NCI-H526 treated with DMSO at 0.1 percent for 48 hours (cell line): ENCODE measurements at regions not wholly inside any gene's neighbourhood (a gene's known extent, or its start where the extent isn't known, plus 50 kb on each side); places are given as distances from the start of the nearest gene placed in this dataset.

Source experiments
- DNase-seq: peaks from one replicate; lab custom pipeline; 2025; lab: John Stamatoyannopoulos, UW

DNA sequence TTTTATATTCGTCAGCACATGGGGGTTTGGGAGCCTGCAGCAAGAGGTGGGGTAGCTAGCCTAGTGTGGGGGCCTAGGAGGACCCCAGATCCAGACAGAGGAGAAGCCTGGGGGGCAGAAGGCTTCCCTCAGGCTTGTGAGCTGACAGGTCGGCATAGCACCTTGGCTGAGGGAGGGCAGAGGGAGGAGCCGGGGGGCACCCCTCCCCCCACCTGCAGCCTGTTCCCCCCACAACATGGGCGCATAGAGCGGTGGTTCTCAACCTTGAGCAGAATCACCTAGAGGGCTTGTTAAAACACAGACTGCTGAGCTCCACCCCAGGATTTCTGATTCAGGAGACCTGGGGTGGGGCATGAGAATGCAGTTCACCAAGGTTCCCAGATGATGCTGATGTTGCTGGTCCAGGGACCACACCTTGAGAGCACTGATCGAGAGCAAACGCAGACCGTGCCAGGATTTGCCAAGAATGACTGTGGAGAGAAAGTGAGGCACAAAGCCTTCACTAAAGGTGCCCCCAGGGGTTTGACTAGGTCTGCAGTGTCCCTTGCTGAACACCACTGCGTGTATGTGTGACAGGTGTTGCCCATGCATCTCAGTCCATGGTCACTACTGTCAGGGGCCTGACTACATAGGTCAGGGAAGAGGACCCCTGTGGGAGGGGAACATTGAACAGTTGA, 163.3 kb downstream of the MACROH2A1 start:
- DNase-seq, result no peak

DNA sequence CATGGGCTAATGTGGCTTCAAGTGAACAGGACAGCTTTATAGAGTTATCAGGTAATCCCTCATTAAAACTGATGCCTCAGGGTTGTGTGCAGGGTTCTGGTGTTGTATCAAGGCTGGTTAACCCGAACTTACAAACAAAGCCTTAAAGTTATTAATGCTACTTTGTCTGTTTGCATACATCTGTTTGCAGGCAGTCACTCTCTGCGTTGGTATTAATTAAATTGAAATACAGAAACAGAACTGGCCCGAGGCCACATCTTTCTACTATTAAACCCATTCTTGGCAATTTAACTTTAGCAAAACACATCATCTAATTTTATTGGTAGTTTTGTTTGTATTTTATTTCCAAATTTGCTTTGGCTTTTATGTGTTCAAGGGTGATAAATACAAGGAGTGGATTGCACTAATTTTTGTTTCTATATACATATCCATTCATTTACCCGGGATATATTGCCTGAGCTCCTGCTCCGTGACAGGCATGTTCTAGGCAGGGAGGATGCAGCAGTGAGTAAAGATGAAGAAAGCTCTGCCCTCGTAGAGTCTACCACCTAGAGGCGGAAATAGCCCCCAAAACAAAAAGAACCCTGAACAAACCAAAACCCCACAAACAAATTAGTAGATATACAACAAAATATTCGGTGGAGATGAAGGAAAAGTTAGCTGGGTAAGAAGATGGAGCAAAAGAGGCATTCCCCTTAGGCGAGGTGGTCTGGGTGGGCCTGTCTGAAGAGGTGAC, 164.2 kb downstream of the MACROH2A1 start:
- DNase-seq, result no peak

DNA sequence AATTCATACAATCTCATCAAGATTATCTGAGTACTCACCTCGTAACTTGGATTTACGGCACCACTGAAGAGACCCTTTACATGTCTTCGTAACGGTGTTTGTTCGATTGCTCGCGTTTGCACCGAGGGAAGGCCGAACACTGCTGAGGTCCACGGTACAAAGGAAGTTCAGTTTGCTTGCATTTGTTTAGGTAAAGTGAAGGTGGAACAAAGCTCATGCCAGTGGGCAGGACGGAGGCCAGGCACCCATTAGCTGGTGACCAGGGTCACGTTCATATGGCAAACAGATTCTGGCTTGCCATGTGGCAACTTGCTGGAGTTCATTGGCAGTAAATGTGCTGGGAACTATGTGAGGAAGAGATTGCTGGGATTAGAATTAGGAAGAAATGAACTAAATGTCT, 164.8 kb downstream of the MACROH2A1 start:
- no peak for DNase-seq

DNA sequence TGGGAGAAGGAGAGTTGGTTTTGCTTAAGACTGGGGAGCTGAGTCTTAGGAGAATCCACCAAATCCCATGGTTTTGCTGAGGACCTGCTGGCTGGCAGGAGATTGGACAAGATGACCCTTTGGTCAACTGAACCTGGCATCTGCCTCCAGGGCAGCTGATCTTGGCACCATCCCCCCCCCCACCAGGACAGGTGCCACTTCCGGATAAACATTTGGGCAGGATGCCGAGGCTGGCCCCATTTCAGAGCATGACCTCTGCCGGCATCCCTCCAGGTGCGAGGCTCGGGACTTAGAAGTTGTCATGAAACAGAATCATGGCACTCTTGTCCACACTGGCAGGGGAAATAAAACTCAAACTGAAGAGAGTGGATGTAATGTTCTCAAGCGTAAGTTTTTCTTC, 165.6 kb downstream of the MACROH2A1 start:
- DNase-seq, result no peak

DNA sequence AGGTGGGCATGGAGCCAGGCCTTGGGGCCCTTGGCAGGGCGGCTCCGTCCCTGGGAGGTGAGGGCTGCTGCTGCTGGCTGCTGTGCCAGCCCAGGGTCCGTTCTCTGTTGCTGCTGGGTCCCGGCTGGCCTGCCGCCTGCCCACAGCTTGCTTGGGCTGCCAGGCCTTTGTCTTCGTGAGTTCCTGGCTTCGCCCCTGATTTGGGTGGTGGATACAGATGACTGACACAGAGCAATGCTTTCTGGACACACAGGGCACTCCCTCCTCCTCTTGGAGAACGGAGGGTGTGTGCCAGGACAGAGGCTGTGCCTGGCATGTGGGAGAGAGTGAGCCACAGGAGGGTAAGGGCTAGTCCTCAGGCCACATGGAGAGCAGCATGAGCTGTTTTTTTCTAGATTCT, 166.1 kb downstream of the MACROH2A1 start:
- no peak for DNase-seq

DNA sequence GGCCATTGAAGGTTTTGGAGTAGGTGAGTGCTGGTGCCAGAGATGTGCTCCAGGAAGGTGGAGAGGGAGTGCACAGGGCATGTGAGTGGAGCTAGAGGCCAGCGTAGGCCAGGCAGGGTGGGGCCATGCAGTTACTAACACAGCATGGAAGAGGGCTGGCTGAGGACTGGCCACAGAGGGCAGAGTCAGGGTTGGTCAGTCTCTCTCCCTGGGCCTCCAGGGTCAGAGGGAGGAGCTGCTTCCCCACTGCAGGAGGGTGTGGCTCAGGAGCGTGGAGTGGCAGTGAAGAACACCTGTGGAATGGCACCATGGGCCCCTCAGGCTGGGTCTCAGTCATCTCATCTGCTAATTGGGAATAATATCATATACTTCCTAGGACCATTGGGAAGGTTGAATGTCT, 167.7 kb downstream of the MACROH2A1 start:
- no peak for DNase-seq

DNA sequence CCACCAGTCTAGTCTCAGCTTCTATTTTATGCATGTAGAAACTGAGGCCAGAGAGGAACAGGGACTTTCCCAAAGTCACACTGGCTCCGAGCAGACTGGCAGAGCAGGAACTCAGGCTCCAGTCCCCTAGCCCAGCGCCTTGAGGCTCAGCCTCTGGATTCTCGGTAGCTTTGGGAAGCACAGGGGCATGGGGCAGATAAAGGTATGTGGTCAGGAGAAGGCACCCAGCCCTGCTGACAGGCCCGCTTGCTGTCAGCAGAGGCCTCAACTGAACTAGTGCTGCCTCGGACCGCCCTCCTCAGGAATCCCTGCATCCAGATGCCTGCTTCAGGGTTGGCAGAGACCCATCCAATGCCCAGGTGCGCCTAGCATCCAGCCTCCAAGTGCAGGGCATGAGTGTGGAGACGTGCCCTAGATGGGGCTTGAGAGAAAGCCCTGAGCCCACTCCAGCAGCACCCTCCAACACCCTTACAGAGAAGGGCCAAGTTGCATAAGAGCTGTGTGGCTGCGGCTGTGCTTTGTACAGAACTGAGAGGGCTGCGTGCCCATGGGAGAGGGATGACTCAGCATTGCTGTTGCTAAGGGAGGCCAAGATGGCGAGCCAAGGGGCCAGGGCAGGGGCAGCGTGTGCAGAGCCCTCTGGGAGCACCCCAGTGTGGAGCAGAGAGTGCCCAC, 168.6 kb downstream of the MACROH2A1 start:
- DNase-seq, result no peak

DNA sequence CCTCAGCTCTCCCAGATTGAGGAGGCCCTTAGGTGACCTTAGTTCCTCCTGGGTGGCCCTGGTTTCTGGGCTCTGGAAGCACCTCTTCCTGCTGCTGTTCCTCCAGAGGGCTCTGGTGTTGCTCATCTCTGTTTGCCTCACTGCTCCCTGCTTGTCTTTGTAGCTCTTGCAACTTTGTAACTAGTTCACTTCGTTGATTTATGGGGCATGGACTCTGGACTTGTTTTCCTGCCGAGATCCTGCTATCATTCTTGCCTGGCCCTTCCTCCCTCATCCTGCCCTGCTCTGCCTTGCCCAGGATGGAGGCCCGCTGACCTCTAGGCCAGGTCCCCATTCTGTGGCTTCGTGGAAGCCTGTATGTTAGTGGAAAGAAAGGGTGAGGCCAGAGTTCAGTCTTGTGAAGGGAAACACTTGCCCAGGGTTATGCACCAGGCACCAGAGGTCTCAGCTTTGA, 169.3 kb downstream of the MACROH2A1 start:
- DNase-seq, result no peak

DNA sequence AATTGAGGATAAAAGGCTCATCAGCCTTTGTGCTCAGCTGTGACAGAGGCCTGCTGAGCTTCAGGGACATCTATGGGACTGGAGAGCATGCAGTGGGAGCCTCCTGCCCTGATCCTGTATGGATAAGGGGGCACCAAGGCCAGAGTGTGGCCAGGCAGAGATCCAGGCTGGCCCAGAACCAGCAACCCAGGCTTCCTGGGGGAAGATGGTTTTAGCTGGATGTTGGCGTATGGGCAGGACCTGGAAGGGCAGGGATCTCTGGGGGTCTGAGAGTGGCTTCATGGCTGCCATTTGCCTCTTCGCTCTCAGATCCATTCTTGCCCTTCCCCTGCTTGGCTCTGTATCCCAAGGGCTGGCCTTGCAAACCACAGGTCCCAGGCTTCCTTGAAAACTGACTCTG, 169.9 kb downstream of the MACROH2A1 start:
- no peak for DNase-seq

DNA sequence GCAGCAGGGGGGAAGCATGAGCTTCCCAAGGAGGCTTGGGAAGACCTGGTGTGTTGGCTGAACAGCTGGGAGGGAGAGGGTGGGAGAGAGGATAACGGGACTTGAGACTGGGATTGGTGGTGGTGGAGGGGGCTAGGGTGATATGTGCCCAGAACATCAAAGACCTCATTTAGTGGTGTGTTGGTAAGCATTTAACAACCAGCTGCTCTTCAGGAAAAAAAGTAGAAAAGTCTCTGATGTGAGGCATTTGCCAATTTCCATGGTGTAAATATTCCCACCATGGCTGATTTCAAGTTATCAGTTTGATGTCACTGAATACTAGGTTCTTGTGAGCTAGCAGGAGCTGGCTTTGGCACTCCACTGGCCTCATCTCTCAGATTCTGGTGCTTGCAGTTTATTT, 170.8 kb downstream of the MACROH2A1 start:
- DNase-seq, result no peak

DNA sequence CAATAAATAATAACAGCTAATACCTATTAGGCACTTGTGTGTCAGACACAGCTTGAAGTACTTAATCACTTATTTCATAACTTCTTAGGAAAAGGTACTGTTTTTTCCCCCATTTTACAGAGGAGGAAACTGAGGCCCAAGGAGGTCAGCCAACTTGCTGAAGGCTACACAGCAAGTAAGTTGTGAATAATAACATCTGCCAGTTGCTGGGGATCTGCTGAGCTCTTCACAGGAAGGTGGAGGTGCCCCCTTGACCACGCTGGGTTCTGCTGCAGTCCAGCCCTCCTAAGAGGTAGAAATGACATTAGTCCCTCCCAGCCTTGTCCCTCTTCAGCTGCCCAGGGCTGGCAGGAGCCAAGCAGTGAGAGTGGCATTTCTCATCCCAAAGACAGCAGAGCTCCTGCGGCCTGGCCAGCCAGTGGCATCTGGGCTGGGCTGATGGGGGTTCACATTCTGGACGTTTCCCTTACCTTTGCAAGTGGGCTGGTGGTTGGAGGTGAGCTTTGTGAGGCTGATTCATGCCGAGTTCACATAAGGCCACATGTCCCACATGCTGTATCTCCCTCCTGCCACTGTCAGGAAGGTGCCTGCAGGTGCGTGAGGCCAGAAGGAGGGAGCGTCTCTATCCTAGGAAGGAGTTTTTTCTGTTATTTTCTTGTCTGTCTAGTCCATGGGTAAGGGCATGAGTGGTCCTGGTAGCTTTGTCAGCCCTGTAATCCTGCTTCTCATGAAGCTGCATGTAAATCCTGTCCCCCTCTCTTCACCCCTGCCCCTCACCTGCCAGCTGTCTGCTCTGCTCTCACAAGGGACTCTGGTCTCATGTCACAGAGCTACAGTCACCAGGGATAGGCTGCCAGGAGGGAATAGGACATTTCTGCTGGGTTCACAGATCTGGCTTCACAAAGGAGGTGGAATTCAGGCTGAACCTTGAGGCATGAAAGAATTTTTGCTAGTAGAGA, 171.7 kb downstream of the MACROH2A1 start:
- no peak for DNase-seq

DNA sequence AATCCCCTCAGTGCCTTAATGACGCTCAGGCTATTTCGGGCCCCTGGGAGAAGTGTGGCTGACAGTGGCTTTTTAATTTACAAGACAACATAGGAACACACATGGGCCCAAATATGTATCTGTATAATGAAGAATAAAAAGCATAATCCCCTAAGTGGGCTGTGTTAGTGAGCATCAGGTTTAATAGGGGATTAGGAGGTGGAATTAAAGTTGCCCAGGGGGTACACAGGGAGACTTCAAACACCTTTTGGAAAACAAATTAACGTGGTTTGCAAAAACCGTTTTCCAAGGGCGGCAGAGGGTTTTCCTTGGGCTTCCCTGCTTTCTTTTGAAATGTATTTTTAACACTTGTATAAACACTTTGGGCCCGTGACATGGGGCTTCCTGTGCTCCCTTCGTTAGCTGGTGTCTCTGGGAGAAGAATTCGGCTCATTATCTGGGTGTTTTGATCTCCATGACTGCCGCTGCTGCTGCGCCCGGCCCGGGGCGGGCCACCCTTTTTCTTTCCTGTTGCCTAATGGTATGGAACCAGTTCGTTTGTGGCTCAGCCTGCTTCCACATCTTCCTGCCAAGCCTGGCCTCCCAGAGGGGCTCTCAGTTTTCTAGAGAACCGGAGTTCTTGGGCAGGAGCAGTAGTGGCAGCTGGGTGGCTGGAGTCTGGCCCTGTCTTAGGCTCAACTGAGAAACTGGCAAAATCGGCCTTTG, 173.0 kb downstream of the MACROH2A1 start:
- DNase-seq, result no peak

DNA sequence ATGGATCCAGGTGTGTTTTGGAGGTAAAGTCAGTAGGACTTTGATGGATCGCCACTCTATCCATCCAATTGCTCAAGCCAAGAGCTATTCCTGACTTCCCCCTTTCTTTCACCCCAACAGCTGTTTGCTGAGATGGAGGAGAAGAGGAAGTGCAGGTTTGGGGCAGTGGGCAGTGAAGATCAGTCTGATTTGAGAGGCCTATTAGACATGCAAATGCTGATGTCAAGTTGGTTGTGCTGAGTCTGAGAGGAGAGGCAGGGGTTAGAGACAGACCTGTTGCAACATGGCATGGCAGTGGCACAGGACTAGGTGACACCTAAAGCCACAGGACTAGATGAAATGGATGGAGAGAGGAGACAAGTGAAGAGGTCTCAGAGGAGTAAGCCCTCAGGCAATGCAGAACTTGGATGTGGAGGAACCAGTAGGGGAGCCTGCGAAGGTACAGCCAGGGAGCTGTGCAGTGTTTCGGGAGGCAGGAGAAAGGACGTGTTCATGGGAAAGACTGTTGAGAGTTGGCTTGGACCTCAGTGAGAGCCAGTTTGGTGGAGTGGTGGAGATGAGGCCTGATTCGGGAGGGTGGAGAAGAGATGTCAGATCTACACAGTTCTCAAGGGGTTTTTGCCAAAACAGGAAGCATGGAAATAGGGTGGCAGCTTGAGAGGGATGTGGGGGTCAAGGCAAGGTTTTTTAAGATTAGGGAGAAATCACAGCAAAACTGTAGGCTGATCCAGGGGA, 175.0 kb downstream of the MACROH2A1 start:
- no peak for DNase-seq

DNA sequence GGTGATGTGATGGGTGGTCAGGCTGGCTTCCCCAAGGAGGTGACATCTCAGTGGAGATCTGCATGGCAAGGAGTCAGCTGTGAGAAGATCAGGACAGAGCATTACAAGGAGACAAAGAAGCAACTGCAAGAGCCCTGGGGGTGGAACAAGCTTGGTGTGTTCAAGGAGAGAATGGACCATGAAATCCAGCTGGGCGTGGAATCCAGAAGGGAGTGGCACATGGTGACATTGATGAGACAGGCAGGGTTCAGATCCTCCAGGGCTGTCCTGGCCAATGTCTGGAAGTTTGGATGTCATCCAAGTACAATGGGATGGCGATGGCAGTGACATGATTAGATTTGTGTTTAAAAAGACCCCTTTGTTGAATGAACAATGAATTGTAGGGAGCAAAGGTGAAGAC, 175.6 kb downstream of the MACROH2A1 start:
- no peak for DNase-seq

DNA sequence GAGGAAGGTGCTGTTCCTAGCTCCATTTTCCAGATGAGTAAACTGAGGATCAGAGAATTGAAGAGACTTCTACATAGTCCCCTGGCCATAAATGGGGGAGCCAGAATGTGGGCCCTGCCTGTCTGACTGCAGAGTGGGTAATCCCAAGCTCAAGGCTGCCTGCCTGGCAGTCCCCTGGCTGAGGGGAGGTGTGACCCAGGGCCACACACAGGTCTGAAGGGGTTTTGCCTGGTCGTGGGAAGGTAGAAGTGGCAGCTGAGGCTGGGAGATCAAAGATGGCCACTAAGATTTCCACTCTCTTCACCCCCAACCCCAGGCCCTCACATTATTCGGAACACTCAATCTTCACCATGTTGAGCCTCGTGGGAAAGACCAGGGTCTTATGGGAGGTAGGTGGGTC, 176.3 kb downstream of the MACROH2A1 start:
- no peak for DNase-seq

DNA sequence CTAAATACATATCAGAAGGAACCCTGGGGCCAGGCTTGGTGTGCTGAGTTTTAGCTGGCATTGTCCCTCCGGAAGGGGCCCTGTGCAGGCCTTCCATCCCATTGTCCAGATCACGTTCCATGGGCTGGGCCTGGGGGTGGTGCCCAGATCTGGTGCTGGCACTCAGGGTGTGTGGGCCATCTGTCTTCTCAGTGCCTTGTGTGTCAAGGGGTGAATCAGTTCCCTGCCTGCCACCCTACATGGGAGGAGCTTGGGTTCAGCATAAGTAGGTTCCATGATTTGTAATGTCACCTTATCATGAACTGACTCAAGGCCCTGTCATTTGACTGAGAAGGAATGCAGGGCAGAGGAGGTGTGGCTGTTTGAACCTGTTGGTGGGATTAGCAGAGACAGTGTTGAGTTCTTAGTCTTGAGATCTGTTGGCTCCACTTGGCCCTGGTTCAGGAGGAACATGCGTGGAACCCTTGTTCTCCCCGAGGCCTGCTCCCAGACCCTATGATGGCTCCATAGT, 176.8 kb downstream of the MACROH2A1 start:
- DNase-seq, result no peak

DNA sequence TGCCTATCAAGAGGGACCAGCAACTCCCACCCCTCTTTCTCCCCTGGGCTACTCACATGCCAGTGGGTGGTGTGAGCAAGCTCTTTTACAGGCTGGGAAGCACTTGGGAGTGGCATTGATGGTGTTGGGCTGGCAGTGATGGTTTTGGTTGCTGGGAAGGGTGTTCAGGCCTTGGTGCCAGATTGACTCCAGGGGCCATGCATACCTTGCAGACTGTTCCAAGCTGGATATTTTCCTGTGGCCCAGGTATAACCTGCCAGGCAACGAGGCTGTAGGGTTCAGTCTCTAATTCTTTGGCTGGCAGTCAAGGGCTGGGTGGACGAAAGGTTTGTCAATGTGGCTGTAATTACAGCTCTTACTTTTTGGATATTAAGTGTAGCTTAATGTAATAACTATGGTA, 177.3 kb downstream of the MACROH2A1 start:
- DNase-seq, result no peak

DNA sequence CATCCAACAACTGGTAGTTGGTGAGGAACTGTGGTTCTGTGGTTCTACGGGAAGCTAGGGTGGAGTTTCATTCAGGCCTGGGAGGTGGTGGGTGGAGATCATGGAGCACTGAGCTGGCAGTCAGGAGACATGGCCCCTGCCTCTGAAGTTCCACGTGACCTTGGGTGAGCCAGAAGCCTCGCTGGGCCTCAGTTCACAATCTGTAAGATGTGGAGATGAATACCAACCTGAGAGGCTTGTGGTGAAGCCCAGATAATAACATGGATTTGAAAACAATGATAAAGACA, 177.9 kb downstream of the MACROH2A1 start:
- no peak for DNase-seq

DNA sequence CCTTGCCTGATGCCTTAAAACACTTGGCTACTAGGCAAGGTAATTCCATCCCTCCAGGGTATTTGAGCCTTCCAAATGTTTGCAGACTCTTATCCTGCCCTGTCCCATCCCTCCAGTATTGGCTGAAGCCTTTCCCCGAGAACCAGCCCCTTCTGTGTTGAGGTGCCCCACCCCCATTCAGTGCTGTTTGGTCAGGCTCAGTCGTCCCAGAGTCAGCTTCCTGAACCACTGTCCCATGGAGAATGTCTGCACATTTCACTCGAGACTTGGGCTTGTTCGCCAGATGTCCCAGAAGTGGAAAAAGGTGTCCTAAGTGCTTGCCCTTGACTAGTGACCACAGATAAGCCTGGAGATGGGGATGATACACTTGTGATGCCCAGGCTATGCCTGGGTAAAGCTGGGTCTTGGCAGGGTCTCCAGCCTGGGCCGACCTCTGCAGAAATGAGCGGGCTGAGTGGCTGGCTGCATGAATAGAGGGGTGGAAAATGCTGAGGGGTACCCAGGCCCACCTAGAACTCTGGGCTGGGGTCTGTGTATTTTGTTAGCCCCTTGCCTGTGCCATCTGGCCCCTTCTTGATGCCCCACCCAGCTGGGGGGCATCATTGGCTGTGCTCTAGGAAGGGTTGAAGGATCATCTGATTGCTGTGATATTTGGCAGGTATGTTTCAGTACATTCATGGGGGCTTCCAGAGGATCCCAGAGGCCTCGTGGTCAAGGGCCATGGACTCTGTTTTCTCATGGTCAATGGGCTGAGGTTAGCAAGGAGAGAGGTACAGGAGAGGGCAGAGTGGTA, 178.4 kb downstream of the MACROH2A1 start:
- no peak for DNase-seq

DNA sequence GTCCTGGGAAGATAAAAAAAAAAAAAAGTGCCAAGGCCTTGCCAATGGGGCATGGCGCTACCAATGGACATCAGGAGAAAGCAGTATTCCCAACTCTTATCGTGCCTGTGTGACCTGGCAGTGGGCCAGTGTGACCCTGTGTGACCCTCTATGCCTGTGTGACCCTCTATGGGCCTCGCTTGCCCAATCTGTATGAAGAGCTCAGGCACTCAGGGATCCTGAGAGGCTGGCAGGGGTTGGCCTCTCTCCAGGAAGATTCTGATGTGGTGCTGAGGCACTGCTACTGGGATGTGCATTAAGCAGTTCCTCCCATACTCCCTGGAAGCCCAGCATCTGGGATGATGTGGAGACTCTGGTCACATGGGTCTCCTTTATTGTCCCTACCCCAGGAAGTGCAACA, 179.2 kb downstream of the MACROH2A1 start:
- no peak for DNase-seq
